Stimulated activated naive B cell treated with anti-CD40 and anti-IgM and Interleukin-4, amounts not matched to agents 10 μg/mL and 1 μg/mL and 100 μg/mL, for 72 hours (primary cell): ENCODE measurements at regions not wholly inside any gene's neighbourhood (a gene's known extent, or its start where the extent isn't known, plus 50 kb on each side); places are given as distances from the start of the nearest gene placed in this dataset.

Experiments
- ATAC-seq, 2 donors: fragments of 150-1000 bp; cut with Tn5 transposase; replicated peaks; 2 replicates each; pipeline ENCODE4 v1.10.0; 2021; ENCODE audit warnings: moderate library complexity in 1 of 2
- DNase-seq: peaks from one replicate; pipeline ENCODE4 v3.0.0; 2021
- H3K27ac Mint-ChIP-seq: one replicate; pipeline ENCODE4 v1.8.0; 2022; ENCODE audit warnings: mild to moderate bottlenecking, mixed read lengths
- H3K27me3 Mint-ChIP-seq, 2 donors: one replicate each; pipeline ENCODE4 v1.8.0; 2022; ENCODE audit warnings: mixed read lengths in 2 of 2
- H3K36me3 Mint-ChIP-seq, 2 donors: one replicate each; pipeline ENCODE4 v1.8.0; 2022; ENCODE audit warnings: mixed read lengths in 2 of 2, mild to moderate bottlenecking in 1 of 2
- H3K4me1 Mint-ChIP-seq, 2 donors: one replicate each; pipeline ENCODE4 v1.8.0; 2022; ENCODE audit warnings: mixed read lengths in 2 of 2, mild to moderate bottlenecking in 1 of 2
- H3K4me3 Mint-ChIP-seq, 2 donors: one replicate each; pipeline ENCODE4 v1.8.0; 2022; ENCODE audit warnings: mild to moderate bottlenecking in 2 of 2, mixed read lengths in 2 of 2, moderate library complexity in 1 of 2
- H3K9me3 Mint-ChIP-seq, 2 donors: one replicate each; pipeline ENCODE4 v1.8.0; 2022; ENCODE audit warnings: mixed read lengths in 2 of 2, mild to moderate bottlenecking in 1 of 2

- no peaks in the 10 kb centered on the region for H3K27me3 Mint-ChIP-seq
- no peak overlapping the region for H3K4me3 Mint-ChIP-seq
- H3K27ac Mint-ChIP-seq = no peak overlapping the region
- peaks cover 3 to 7% of the 10 kb centered on the region in 2 donors for H3K9me3 Mint-ChIP-seq
- peak in 1 of 2 donors; percentile 14 for ATAC-seq
- no peaks in the 10 kb centered on the region for H3K36me3 Mint-ChIP-seq
- DNase-seq = no peak
- H3K4me1 Mint-ChIP-seq = no peaks in the 10 kb centered on the region
These were observed 1036.5 kb upstream of the CNTNAP5 start for GRCh38 chr2:122988395-122989221.

- Mint-ChIP-seq H3K9me3 (peaks cover 3 to 11% of the 10 kb centered on the region in 2 donors), H3K4me3 (no peak overlapping the region), H3K27ac (no peak overlapping the region), H3K27me3 (no peaks in the 10 kb centered on the region), H3K4me1 (no peaks in the 10 kb centered on the region), H3K36me3 (no peaks in the 10 kb centered on the region)
- ATAC-seq (no peak), DNase-seq (no peak)
These were observed 1031.5 kb upstream of the CNTNAP5 start for GRCh38 chr2:122993592-122993991.

DNA sequence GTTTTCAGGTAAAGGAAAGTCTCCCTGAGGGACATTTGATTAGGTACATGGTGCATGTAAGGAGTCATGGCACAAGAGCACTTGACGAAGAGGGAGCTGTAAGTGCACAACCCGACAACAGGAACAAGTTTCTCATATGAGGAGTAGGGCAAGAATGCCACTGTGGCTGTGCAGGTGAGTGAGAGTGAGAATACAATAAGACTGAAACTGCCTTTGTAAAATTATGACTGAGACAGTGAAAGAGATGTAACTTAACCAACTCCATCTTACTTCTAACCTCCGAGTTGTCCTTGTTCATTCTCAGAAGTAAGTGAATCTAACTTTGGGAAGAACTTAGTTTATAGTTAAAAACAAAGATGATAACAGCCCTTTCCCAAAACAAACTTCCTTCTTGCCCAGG lies 1025.8 kb upstream of the CNTNAP5 start:
- ATAC-seq (no peak), DNase-seq (no peak)
- H3K4me3 Mint-ChIP-seq = no peak overlapping the region
- peaks cover 6 to 11% of the 10 kb centered on the region in 2 donors for H3K9me3 Mint-ChIP-seq
- no peaks in the 10 kb centered on the region for H3K4me1 Mint-ChIP-seq
- H3K27me3 Mint-ChIP-seq = no peaks in the 10 kb centered on the region
- no peaks in the 10 kb centered on the region for H3K36me3 Mint-ChIP-seq
- H3K27ac Mint-ChIP-seq = no peak overlapping the region

DNA sequence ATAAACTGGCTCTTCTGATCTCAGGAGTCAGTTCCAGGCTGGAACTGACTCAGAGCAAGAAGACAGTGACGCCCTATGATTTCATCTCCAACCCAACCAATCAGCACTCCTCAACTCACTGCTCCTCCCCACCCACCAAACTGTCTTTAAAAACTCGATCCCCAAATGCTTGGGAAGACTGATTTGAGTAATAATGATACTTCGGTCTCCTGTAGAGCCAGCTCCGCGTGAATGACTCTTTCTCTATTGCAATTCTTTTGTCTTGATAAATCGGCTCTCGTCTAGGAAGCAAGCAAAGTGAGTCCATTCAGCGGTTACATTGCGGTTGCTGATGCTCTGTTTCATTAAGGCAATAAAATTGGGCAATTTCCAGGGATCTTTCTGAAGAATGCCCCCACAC lies 1025.3 kb upstream of the CNTNAP5 start:
- Mint-ChIP-seq H3K27me3 (no peaks in the 10 kb centered on the region), H3K27ac (no peak overlapping the region), H3K4me1 (no peaks in the 10 kb centered on the region), H3K9me3 (peaks cover 9 to 11% of the 10 kb centered on the region in 2 donors), H3K4me3 (no peak overlapping the region), H3K36me3 (no peaks in the 10 kb centered on the region)
- ATAC-seq (no peak), DNase-seq (no peak)

GRCh38 chr2:123002660-123003248 lies 1022.3 kb upstream of the CNTNAP5 start:
- no peaks in the 10 kb centered on the region for H3K27me3 Mint-ChIP-seq
- no peaks in the 10 kb centered on the region for H3K4me1 Mint-ChIP-seq
- no peak overlapping the region for H3K27ac Mint-ChIP-seq
- DNase-seq (no peak), ATAC-seq (no peak)
- H3K9me3 Mint-ChIP-seq = peaks cover 7 to 23% of the 10 kb centered on the region in 2 donors
- no peak overlapping the region for H3K4me3 Mint-ChIP-seq
- H3K36me3 Mint-ChIP-seq = no peaks in the 10 kb centered on the region

DNA sequence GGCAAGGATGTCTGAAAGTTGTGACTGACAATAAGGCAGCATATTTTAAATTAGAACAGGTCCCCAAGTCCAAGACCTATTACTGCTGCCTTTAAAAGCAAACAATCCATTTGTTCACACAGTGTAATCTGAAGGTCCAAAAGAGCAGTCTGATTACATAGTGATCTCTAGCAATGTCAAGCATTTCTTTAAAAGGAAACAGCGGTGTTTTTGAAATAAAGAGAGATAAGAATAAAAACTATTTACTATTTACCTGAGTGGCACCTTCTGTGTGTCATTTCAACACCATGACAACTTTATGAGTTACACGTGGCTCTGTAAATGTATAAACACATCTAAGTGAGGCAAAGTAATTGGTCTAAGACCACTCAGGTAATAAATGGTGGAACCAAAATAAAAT lies 1009.9 kb upstream of the CNTNAP5 start:
- Mint-ChIP-seq H3K4me3 (no peak overlapping the region), H3K36me3 (no peaks in the 10 kb centered on the region), H3K4me1 (no peaks in the 10 kb centered on the region), H3K27ac (no peak overlapping the region), H3K9me3 (peaks cover 4 to 6% of the 10 kb centered on the region in 2 donors), H3K27me3 (no peaks in the 10 kb centered on the region)
- ATAC-seq (no peak), DNase-seq (no peak)

DNA sequence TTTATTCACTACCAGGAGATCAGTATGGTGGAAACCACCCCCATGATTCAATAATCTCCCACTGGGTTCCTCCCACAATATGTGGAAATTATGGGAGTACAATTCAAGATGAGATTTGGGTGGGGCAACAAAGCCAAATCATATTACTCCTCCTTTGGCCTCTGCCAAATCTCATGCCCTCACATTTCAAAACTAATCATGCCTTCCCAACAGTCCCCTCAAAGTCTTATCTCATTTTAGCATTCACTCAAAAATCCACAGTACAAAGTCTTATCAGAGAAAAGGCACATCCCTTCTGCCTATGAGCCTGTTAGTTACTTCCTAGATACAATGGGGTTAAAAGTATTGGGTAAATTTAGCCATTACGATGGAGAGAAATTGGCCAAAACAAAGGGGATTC lies 989.5 kb upstream of the CNTNAP5 start:
- Mint-ChIP-seq H3K9me3 (peaks cover 8 to 18% of the 10 kb centered on the region in 2 donors), H3K4me3 (no peak overlapping the region), H3K27me3 (no peaks in the 10 kb centered on the region), H3K27ac (no peak overlapping the region), H3K4me1 (no peaks in the 10 kb centered on the region), H3K36me3 (no peaks in the 10 kb centered on the region)
- DNase-seq (no peak), ATAC-seq (no peak)

GRCh38 chr2:123036300-123036699 lies 988.8 kb upstream of the CNTNAP5 start:
- no peaks in the 10 kb centered on the region for H3K27me3 Mint-ChIP-seq
- no peak for ATAC-seq

DNA sequence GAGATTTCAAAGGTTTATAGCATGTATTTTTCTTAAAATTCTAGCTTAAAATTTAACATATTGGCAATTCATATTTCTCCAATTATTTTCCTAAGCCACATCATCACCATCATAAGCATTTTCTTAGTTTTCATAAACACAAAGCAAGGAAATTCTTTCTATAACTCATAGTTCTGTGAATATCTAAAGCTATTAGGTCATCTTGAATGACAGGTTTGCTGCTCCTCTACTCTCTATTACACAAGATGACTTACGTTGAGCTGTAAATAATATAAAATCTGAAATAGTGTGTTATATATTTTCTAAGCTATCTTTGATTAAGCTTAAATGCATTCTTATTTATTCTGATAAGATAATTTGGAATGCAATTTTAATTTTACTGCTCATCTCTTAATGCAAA lies 984.6 kb upstream of the CNTNAP5 start:
- peaks cover 4 to 10% of the 10 kb centered on the region in 2 donors for H3K9me3 Mint-ChIP-seq
- H3K27ac Mint-ChIP-seq = no peak overlapping the region
- no peaks in the 10 kb centered on the region for H3K27me3 Mint-ChIP-seq
- DNase-seq = no peak
- no peaks in the 10 kb centered on the region for H3K36me3 Mint-ChIP-seq
- H3K4me3 Mint-ChIP-seq = no peak overlapping the region
- ATAC-seq = no peak
- no peaks in the 10 kb centered on the region for H3K4me1 Mint-ChIP-seq

More at GRCh38 chr2:123036300-123036699, 988.8 kb upstream of the CNTNAP5 start:
- DNase-seq = no peak
- Mint-ChIP-seq H3K36me3 (no peaks in the 10 kb centered on the region), H3K4me1 (no peaks in the 10 kb centered on the region), H3K4me3 (no peak overlapping the region), H3K9me3 (peaks cover 8 to 16% of the 10 kb centered on the region in 2 donors), H3K27ac (no peak overlapping the region)

DNA sequence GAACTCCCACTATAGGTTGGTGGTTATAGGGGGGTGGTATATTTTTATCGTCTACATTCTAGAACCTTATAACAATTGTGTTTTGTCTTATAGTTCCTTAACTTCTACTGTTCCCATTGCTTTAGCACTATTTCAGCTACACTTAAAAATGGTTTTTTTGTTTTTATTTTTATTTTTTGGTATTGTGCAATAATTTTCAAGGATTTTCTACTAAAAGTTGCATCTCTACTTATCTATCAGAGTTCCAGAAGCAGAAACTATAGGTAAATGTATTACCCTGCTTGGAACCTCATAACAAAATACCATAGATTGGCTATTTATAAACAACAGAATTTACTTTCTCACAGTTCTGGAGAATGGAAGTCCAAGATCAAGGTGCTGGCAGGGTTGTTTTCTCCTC lies 981.6 kb upstream of the CNTNAP5 start:
- no peaks in the 10 kb centered on the region for H3K27me3 Mint-ChIP-seq
- ATAC-seq (no peak), DNase-seq (no peak)
- no peak overlapping the region for H3K4me3 Mint-ChIP-seq
- H3K36me3 Mint-ChIP-seq = no peaks in the 10 kb centered on the region
- peaks cover 2 to 4% of the 10 kb centered on the region in 2 donors for H3K9me3 Mint-ChIP-seq
- H3K27ac Mint-ChIP-seq = no peak overlapping the region
- no peaks in the 10 kb centered on the region for H3K4me1 Mint-ChIP-seq

DNA sequence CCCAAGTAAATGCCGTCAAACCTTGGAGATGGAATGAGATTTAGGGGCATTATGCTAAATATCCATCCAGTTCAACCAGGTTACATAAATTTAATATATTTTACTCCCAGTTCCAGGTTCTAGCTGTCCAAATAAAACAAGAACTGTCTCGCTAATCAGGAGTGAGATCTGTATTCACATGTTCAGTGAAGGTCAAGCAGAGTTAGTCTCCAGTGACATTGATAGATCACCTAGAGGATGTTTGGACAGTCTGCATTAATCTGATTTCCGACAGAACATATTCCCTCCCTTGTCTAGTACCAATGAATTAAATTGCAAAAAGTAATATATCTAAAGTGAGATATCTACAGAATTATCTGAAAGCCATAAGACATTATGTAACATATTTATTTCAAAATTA lies 979.4 kb upstream of the CNTNAP5 start:
- no peak for DNase-seq
- Mint-ChIP-seq H3K27ac (no peak overlapping the region), H3K36me3 (no peaks in the 10 kb centered on the region), H3K4me3 (no peak overlapping the region), H3K27me3 (no peaks in the 10 kb centered on the region), H3K4me1 (no peaks in the 10 kb centered on the region), H3K9me3 (no peaks in the 10 kb centered on the region)
- ATAC-seq = no peak

DNA sequence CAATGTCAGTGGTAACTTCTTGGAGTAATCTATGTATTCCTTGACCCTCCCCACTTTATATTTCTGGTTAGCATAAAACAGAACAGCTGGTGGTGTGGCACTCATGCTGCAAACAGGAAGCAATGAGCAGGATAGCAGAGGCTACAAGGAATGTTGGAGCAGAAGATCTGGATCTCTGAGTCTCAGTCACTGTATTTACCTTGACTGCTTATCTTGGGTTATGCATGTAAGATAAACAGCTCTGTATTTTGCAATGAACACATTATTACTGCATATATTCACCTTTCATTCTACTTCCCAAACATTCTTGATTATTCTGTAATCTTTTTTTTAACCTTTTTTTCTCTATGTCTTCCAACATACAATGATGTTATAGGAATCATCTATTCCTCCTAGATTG lies 977.9 kb upstream of the CNTNAP5 start:
- no peak overlapping the region for H3K27ac Mint-ChIP-seq
- DNase-seq = no peak
- H3K4me1 Mint-ChIP-seq = no peaks in the 10 kb centered on the region
- ATAC-seq = no peak
- no peaks in the 10 kb centered on the region for H3K9me3 Mint-ChIP-seq
- H3K36me3 Mint-ChIP-seq = no peaks in the 10 kb centered on the region
- no peak overlapping the region for H3K4me3 Mint-ChIP-seq
- H3K27me3 Mint-ChIP-seq = no peaks in the 10 kb centered on the region

DNA sequence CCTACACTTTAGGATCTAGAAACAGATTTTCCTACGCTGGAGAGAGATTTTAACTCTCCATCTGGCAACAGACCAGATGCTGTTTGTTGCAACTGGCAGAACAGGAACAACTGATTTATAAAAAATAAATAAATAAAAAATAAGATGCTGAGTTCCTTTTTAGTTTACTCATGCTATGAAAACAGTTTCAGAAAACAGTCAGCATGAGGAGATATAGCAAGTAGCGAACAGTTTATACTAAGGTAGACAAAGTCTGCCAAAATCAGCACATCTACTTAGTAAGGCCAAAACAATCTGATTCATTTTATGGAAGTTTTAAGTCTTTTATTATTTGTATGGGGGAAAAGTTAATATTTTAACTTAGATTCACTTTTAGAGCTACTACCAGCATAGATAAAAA lies 974.0 kb upstream of the CNTNAP5 start:
- Mint-ChIP-seq H3K9me3 (peaks cover 1 to 4% of the 10 kb centered on the region in 2 donors), H3K36me3 (no peaks in the 10 kb centered on the region), H3K4me1 (no peaks in the 10 kb centered on the region), H3K4me3 (no peak overlapping the region), H3K27me3 (no peaks in the 10 kb centered on the region), H3K27ac (no peak overlapping the region)
- ATAC-seq = no peak
- no peak for DNase-seq

DNA sequence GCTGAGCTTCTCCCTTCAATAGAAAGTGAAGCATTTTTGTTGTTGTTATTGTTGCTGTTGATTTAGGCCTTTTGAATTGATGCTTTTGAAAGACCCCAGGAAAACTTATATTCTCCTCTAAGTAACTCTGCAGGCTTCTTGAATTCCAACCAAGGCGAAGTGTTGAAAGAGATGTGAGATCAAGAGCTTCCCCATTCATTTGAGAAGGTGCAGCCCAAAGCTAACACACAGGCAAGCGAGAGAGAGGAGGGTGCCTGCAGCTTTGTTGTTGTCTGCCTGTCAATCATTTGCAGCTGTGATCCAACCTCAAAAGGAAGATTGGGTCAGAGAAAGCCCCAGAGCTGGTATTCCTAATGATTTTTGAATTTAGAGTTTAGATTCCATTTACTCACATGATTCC lies 963.6 kb upstream of the CNTNAP5 start:
- H3K4me3 Mint-ChIP-seq = no peak overlapping the region
- ATAC-seq = no peak
- no peaks in the 10 kb centered on the region for H3K27me3 Mint-ChIP-seq
- H3K4me1 Mint-ChIP-seq = no peaks in the 10 kb centered on the region
- no peak for DNase-seq
- no peaks in the 10 kb centered on the region for H3K36me3 Mint-ChIP-seq
- peaks cover 2 to 9% of the 10 kb centered on the region in 2 donors for H3K9me3 Mint-ChIP-seq
- H3K27ac Mint-ChIP-seq = no peak overlapping the region

DNA sequence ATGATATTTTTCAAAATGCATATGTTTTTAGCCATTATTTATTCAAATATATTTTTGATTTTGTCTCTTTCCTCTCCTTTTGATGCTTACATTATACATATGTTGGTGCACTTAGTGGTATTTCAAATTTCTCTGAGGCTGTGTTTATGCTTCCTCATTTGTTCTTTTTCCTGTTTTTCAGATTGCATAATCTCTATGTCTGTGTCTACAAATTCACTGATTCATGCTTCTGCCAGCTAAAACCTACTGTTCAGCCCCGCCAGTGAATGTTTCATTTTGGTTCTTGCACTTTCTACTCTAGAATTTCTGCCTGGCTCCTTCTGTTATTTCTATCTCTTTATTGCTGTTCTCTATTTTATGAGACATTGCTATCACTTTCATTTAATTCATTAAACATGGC lies 951.7 kb upstream of the CNTNAP5 start:
- no peaks in the 10 kb centered on the region for H3K36me3 Mint-ChIP-seq
- no peaks in the 10 kb centered on the region for H3K27me3 Mint-ChIP-seq
- no peak overlapping the region for H3K4me3 Mint-ChIP-seq
- ATAC-seq (no peak), DNase-seq (no peak)
- peaks cover 1 to 11% of the 10 kb centered on the region in 2 donors for H3K9me3 Mint-ChIP-seq
- no peak overlapping the region for H3K27ac Mint-ChIP-seq
- H3K4me1 Mint-ChIP-seq = no peaks in the 10 kb centered on the region
